HCT116 (cell line): ENCODE measurements at regions not wholly inside any gene's neighbourhood (a gene's known extent, or its start where the extent isn't known, plus 50 kb on each side); places are given as distances from the start of the nearest gene placed in this dataset.

Experiments
- ATAC-seq: fragments of 200-7000 bp; cut with Tn5 transposase; 2 replicates; pipeline ENCODE4 v1.9.1; 2020; ENCODE audit warnings: mild to moderate bottlenecking, moderate library complexity
- BruUV-seq: library from RNA; stranded (reverse); fragments of 400-500 nt; replicated peaks from 2 replicates; lab custom pipeline; 2021; lab: Mats Ljungman, UMichigan
- CTCF ChIA-PET: fragments of 300-600 bp; sonication (Branson Sonifier 250); formaldehyde crosslinking; loops from one replicate; lab custom pipeline; 2021; ENCODE audit warnings: antibody characterized with exemption; lab: Charles Lee
- POLR2A ChIA-PET: fragments of 300-600, 350-600 bp; sonication (Branson Sonifier 250); formaldehyde crosslinking; loops from one replicate; lab custom pipeline; 2021; ENCODE audit warnings: antibody characterized with exemption; lab: Charles Lee
- RAD21 ChIA-PET, 2 experiments: fragments of 300-600 bp; sonication (Branson Sonifier 250); formaldehyde crosslinking; loops; one replicate each; lab custom pipeline; 2023; ENCODE audit warnings: low total read pairs in 2 of 2; ENCODE audit not compliant: uncharacterized antibody in 2 of 2, unreplicated experiment in 2 of 2, low non-redundant PET in 1 of 2; lab: Charles Lee
- DNase-seq: peaks from one replicate; pipeline ENCODE4 v3.0.0-alpha.2; 2010; ENCODE audit warnings: low read depth, low spot score
- H2AFZ ChIP-seq: fragments of 200-600 bp; shearing (Covaris generic), sonication (generic); 2 replicates; pipeline ENCODE4 v1.6.1; 2017; ENCODE audit warnings: low read depth, mixed run types, mixed read lengths, antibody characterized with exemption, low read length; ENCODE audit not compliant: poor library complexity, severe bottlenecking
- H3K27ac ChIP-seq: 2 replicates; pipeline ENCODE4 v1.5.1; 2012; ENCODE audit warnings: low read depth, low read length
- H3K27me3 ChIP-seq: fragments of 200-600 bp; sonication (generic); 2 replicates; pipeline ENCODE4 v1.6.1; 2016; ENCODE audit warnings: mixed run types, low read length, mixed read lengths; ENCODE audit not compliant: insufficient read depth
- H3K36me3 ChIP-seq, 2 experiments: fragments of 200-500 bp in 1 of 2; fragments of 200-600 bp in 1 of 2; sonication (Bioruptor generic) in 1 of 2; sonication (generic) in 1 of 2; 2 replicates each; pipeline versions ENCODE4 v1.5.1 to v1.6.1; 2014 to 2016; ENCODE audit warnings: low read length in 2 of 2, inconsistent platforms in 1 of 2, mixed read lengths in 1 of 2, mixed run types in 1 of 2; ENCODE audit not compliant: insufficient read depth in 2 of 2, control insufficient read depth in 1 of 2
- H3K4me1 ChIP-seq, 2 experiments: fragments of 200-600 bp in 1 of 2; sonication (generic) in 1 of 2; 2 replicates each; pipeline versions ENCODE4 v1.5.1 to v1.6.1; 2012 to 2017; ENCODE audit warnings: low read length in 2 of 2, inconsistent platforms in 1 of 2, mild to moderate bottlenecking in 1 of 2, mixed read lengths in 1 of 2, mixed run types in 1 of 2, moderate library complexity in 1 of 2; ENCODE audit not compliant: insufficient read depth in 2 of 2, control insufficient read depth in 1 of 2
- H3K4me2 ChIP-seq: fragments of 200-600 bp; sonication (generic); 2 replicates; pipeline ENCODE4 v1.6.1; 2017; ENCODE audit warnings: mixed run types, low read length, mixed read lengths
- H3K4me3 ChIP-seq, 2 experiments: fragments of 200-600 bp in 1 of 2; sonication (generic) in 1 of 2; replicated peaks in 1 of 2; 2 replicates each; pipeline ENCODE4 v1.5.1; 2011 to 2016; ENCODE audit warnings: low read length in 2 of 2, control low read depth in 1 of 2, low read depth in 1 of 2, mild to moderate bottlenecking in 1 of 2, mixed read lengths in 1 of 2, mixed run types in 1 of 2
- H3K79me2 ChIP-seq: fragments of 200-600 bp; sonication (generic); 2 replicates; pipeline ENCODE4 v1.6.1; 2017; ENCODE audit warnings: mild to moderate bottlenecking, mixed run types, low read length, moderate library complexity, mixed read lengths; ENCODE audit not compliant: insufficient read depth
- H3K9ac ChIP-seq: fragments of 200-600 bp; sonication (generic); 2 replicates; pipeline ENCODE4 v1.6.1; 2016; ENCODE audit warnings: low read length, mixed read lengths
- H3K9me2 ChIP-seq: fragments of 200-600 bp; sonication (generic), shearing (Covaris generic); 2 replicates; pipeline ENCODE4 v1.6.1; 2017; ENCODE audit warnings: mixed run types, mild to moderate bottlenecking, moderate library complexity; ENCODE audit not compliant: insufficient read depth
- H3K9me3 ChIP-seq, 2 experiments: fragments of 200-500 bp in 1 of 2; fragments of 200-600 bp in 1 of 2; sonication (Bioruptor generic) in 1 of 2; sonication (generic) in 1 of 2; 2 replicates each; pipeline ENCODE4 v1.6.1; 2014 to 2017; ENCODE audit warnings: low read length in 2 of 2, mixed read lengths in 2 of 2, inconsistent platforms in 1 of 2, low read depth in 1 of 2, mild to moderate bottlenecking in 1 of 2, mixed run types in 1 of 2, moderate library complexity in 1 of 2; ENCODE audit not compliant: control insufficient read depth in 1 of 2, insufficient read depth in 1 of 2
- H4K20me1 ChIP-seq: fragments of 200-600 bp; sonication (generic), shearing (Covaris generic); 2 replicates; pipeline ENCODE4 v1.6.1; 2017; ENCODE audit warnings: mixed run types, mild to moderate bottlenecking, moderate library complexity; ENCODE audit not compliant: insufficient read depth
- CEBPB ChIP-seq: IDR thresholded peaks from 2 replicates; pipeline ENCODE4 v1.6.1; 2012; ENCODE audit warnings: low read depth
- ELF1 ChIP-seq: IDR thresholded peaks from 2 replicates; pipeline ENCODE4 v1.6.1; 2012; ENCODE audit warnings: low read depth, borderline replicate concordance
- EZH2 ChIP-seq: fragments of 200-600 bp; sonication (generic); IDR thresholded peaks from 2 replicates; pipeline ENCODE4 v1.6.1; 2017; ENCODE audit warnings: antibody characterized with exemption, mixed run types
- FOSL1 ChIP-seq: IDR thresholded peaks from 2 replicates; pipeline ENCODE4 v1.6.1; 2012; ENCODE audit warnings: low read depth
- JUND ChIP-seq: IDR thresholded peaks from 2 replicates; pipeline ENCODE4 v1.6.1; 2012
- POLR2AphosphoS5 ChIP-seq: IDR thresholded peaks from 2 replicates; pipeline ENCODE4 v1.6.1; 2011; ENCODE audit warnings: mild to moderate bottlenecking, low read depth, low read length, moderate library complexity
- SIN3A ChIP-seq: IDR thresholded peaks from 2 replicates; pipeline ENCODE4 v1.6.1; 2012; ENCODE audit warnings: low read depth
- SP1 ChIP-seq: IDR thresholded peaks from 2 replicates; pipeline ENCODE4 v1.6.1; 2012; ENCODE audit warnings: low read depth
- SRF ChIP-seq: IDR thresholded peaks from 2 replicates; pipeline ENCODE4 v1.6.1; 2012; ENCODE audit warnings: low read depth
- TCF7L2 ChIP-seq: IDR thresholded peaks from 2 replicates; pipeline ENCODE4 v1.7.0; 2011; ENCODE audit warnings: borderline replicate concordance, inconsistent platforms; ENCODE audit not compliant: insufficient read depth, insufficient read length; ENCODE audit errors: extremely low read depth
- YY1 ChIP-seq: IDR thresholded peaks from 2 replicates; pipeline ENCODE4 v1.6.1; 2011; ENCODE audit warnings: low read length, low read depth, moderate library complexity, mild to moderate bottlenecking; ENCODE audit not compliant: insufficient replicate concordance; ENCODE audit errors: extremely low read depth
- intact Hi-C: fragments of 100-400 bp; cut with micrococcal nuclease; formaldehyde crosslinking; loops from 2 replicates; pipeline ENCODE4 v1.10.0; 2022
- TF ChIP-seq, protein P1 (sequence below): IDR thresholded peaks from 2 replicates; pipeline ENCODE4 v1.6.1; 2012
- TF ChIP-seq, protein P2 (sequence below): IDR thresholded peaks from 2 replicates; pipeline ENCODE4 v1.6.1; 2012; ENCODE audit warnings: low read depth
- TF ChIP-seq, protein P3 (sequence below): IDR thresholded peaks from 2 replicates; pipeline ENCODE4 v1.6.1; 2011; ENCODE audit warnings: mild to moderate bottlenecking, low read length, moderate library complexity; ENCODE audit not compliant: insufficient replicate concordance; ENCODE audit errors: extremely low read depth
- TF ChIP-seq, protein P4 (sequence below): IDR thresholded peaks from 2 replicates; pipeline ENCODE4 v1.6.1; 2012

DNA sequence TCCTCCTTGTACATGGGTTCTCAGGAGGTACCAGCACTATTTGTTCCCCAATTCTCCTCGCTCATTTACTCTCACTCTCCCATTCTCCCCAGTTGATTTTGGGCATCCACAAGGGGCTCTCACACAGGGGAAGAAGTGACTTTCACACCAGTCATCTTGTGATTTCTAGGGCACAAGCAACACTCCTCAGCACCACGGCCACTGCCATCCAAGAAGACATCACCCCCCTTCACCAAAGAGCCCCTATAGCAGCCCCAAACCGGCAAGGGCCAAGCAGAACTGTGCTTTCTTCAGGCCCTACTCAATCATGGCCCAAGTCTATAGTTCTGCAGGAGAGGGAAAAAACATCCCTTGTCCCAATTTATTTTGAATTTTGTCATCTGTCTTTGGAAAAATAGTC is 209.2 kb upstream of the ARL4C start:
- H3K27me3 ChIP-seq: no peaks in the 10 kb centered on the region
- H3K4me2 ChIP-seq: no peak overlapping the region
- H3K9me2 ChIP-seq: no peaks in the 10 kb centered on the region
- peaks cover 0 to 6% of the 10 kb centered on the region in 2 experiments; a peak in 2 of 4 replicates for H3K4me1 ChIP-seq
- no peaks in the 10 kb centered on the region for H3K9me3 ChIP-seq
- TF ChIP-seq POLR2AphosphoS5 (no peak), EZH2 (no peak), SRF (no peak), JUND (no peak), SP1 (no peak), SIN3A (no peak), TCF7L2 (no peak), FOSL1 (no peak), YY1 (no peak), CEBPB (no peak), ELF1 (no peak)
- TF ChIP-seq, protein P1, sequence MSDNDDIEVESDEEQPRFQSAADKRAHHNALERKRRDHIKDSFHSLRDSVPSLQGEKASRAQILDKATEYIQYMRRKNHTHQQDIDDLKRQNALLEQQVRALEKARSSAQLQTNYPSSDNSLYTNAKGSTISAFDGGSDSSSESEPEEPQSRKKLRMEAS: no peak
- TF ChIP-seq, protein P2, sequence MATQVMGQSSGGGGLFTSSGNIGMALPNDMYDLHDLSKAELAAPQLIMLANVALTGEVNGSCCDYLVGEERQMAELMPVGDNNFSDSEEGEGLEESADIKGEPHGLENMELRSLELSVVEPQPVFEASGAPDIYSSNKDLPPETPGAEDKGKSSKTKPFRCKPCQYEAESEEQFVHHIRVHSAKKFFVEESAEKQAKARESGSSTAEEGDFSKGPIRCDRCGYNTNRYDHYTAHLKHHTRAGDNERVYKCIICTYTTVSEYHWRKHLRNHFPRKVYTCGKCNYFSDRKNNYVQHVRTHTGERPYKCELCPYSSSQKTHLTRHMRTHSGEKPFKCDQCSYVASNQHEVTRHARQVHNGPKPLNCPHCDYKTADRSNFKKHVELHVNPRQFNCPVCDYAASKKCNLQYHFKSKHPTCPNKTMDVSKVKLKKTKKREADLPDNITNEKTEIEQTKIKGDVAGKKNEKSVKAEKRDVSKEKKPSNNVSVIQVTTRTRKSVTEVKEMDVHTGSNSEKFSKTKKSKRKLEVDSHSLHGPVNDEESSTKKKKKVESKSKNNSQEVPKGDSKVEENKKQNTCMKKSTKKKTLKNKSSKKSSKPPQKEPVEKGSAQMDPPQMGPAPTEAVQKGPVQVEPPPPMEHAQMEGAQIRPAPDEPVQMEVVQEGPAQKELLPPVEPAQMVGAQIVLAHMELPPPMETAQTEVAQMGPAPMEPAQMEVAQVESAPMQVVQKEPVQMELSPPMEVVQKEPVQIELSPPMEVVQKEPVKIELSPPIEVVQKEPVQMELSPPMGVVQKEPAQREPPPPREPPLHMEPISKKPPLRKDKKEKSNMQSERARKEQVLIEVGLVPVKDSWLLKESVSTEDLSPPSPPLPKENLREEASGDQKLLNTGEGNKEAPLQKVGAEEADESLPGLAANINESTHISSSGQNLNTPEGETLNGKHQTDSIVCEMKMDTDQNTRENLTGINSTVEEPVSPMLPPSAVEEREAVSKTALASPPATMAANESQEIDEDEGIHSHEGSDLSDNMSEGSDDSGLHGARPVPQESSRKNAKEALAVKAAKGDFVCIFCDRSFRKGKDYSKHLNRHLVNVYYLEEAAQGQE: no peak
- TF ChIP-seq, protein P3, sequence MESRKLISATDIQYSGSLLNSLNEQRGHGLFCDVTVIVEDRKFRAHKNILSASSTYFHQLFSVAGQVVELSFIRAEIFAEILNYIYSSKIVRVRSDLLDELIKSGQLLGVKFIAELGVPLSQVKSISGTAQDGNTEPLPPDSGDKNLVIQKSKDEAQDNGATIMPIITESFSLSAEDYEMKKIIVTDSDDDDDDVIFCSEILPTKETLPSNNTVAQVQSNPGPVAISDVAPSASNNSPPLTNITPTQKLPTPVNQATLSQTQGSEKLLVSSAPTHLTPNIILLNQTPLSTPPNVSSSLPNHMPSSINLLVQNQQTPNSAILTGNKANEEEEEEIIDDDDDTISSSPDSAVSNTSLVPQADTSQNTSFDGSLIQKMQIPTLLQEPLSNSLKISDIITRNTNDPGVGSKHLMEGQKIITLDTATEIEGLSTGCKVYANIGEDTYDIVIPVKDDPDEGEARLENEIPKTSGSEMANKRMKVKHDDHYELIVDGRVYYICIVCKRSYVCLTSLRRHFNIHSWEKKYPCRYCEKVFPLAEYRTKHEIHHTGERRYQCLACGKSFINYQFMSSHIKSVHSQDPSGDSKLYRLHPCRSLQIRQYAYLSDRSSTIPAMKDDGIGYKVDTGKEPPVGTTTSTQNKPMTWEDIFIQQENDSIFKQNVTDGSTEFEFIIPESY: no peak
- TF ChIP-seq, protein P4, sequence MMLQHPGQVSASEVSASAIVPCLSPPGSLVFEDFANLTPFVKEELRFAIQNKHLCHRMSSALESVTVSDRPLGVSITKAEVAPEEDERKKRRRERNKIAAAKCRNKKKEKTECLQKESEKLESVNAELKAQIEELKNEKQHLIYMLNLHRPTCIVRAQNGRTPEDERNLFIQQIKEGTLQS: no peak
- H3K4me3 ChIP-seq: no peak overlapping the region
- intact Hi-C loops: no loop called here
- no peak for DNase-seq
- no peaks in the 10 kb centered on the region for H3K36me3 ChIP-seq
- ChIA-PET RAD21 (no interaction called here), POLR2A (no interaction called here), CTCF (no interaction called here)
- ATAC-seq: no peak
- H4K20me1 ChIP-seq: no peaks in the 10 kb centered on the region
- no peak overlapping the region for H2AFZ ChIP-seq
- no peaks in the 10 kb centered on the region for H3K79me2 ChIP-seq
- no peak overlapping the region for H3K9ac ChIP-seq
- BruUV-seq: no TSS peak
- H3K27ac ChIP-seq: no peak overlapping the region
